SU-DHL-6 (cell line): ENCODE measurements at regions not wholly inside any gene's neighbourhood (a gene's known extent, or its start where the extent isn't known, plus 50 kb on each side); places are given as distances from the start of the nearest gene placed in this dataset.
A peak's percentile ranks its signal among the peaks of the same experiment; 100 is the strongest.

Source experiments
- H2AFZ ChIP-seq: fragments of 200-600 bp; sonication (generic); 2 replicates; pipeline ENCODE4 v1.6.1; 2014; ENCODE audit warnings: low read depth, mild to moderate bottlenecking, moderate library complexity, mixed read lengths, antibody characterized with exemption, low read length; ENCODE audit not compliant: severe bottlenecking
- H3F3A ChIP-seq: fragments of 200-600 bp; shearing (Covaris generic); 2 replicates; pipeline ENCODE4 v1.6.0; 2016; ENCODE audit warnings: antibody characterized with exemption, mild to moderate bottlenecking; ENCODE audit not compliant: insufficient read depth
- H3K27ac ChIP-seq: fragments of 200-600 bp; sonication (generic); 2 replicates; pipeline ENCODE4 v1.5.1; 2016; ENCODE audit warnings: low read depth, mild to moderate bottlenecking, low read length, moderate library complexity, mixed read lengths
- H3K27me3 ChIP-seq: fragments of 200-600 bp; sonication (generic), shearing (Covaris generic); 2 replicates; pipeline ENCODE4 v1.6.0; 2014; ENCODE audit warnings: mild to moderate bottlenecking, low read length
- H3K36me3 ChIP-seq: fragments of 200-600 bp; sonication (generic); 2 replicates; pipeline ENCODE4 v1.6.1; 2014; ENCODE audit warnings: mild to moderate bottlenecking, low read length, mixed read lengths
- H3K4me2 ChIP-seq: fragments of 300-600, 200-600 bp; shearing (Covaris generic), sonication (generic); 2 replicates; pipeline ENCODE4 v1.6.0; 2014; ENCODE audit warnings: low read length, low read depth, mild to moderate bottlenecking; ENCODE audit not compliant: poor library complexity, severe bottlenecking
- H3K4me3 ChIP-seq: fragments of 200-600 bp; sonication (generic); 2 replicates; pipeline ENCODE4 v1.5.1; 2014; ENCODE audit warnings: antibody characterized with exemption, low read length, mild to moderate bottlenecking, mixed read lengths; ENCODE audit not compliant: insufficient read depth, poor library complexity, severe bottlenecking
- H3K79me2 ChIP-seq: fragments of 200-600 bp; sonication (generic); 2 replicates; pipeline ENCODE4 v1.6.1; 2014; ENCODE audit warnings: mild to moderate bottlenecking, low read length, moderate library complexity; ENCODE audit not compliant: insufficient read depth
- H3K9ac ChIP-seq: fragments of 200-600 bp; sonication (generic); 2 replicates; pipeline ENCODE4 v1.7.0; 2014; ENCODE audit warnings: mild to moderate bottlenecking, low read length
- H3K9me2 ChIP-seq: fragments of 200-600 bp; sonication (generic); replicated peaks from 2 replicates; pipeline ENCODE4 v1.6.1; 2014; ENCODE audit warnings: low read length; ENCODE audit not compliant: insufficient read depth
- H3K9me3 ChIP-seq: fragments of 200-600 bp; sonication (generic); 2 replicates; pipeline ENCODE4 v1.6.1; 2014; ENCODE audit warnings: low read length, mixed read lengths; ENCODE audit not compliant: insufficient read depth
- H4K20me1 ChIP-seq: fragments of 200-600 bp; sonication (generic); 2 replicates; pipeline ENCODE4 v1.6.1; 2014; ENCODE audit warnings: low read depth, mild to moderate bottlenecking, antibody characterized with exemption, low read length, moderate library complexity, mixed read lengths
- CTCF ChIP-seq: fragments of 200-600 bp; sonication (generic); IDR thresholded peaks from one replicate; pipeline ENCODE4 v1.5.1; 2017; ENCODE audit warnings: antibody characterized with exemption, mild to moderate bottlenecking, low read length, moderate library complexity; ENCODE audit not compliant: insufficient read depth, poor library complexity, severe bottlenecking
- EZH2phosphoT487 ChIP-seq: fragments of 200-600 bp; sonication (generic), shearing (Covaris generic); conservative IDR thresholded peaks from 2 replicates; pipeline ENCODE4 v1.6.1; 2018; ENCODE audit warnings: mild to moderate bottlenecking, antibody characterized with exemption, low read length, moderate library complexity, mixed read lengths

- H3K9ac ChIP-seq = no peak overlapping the region
- H4K20me1 ChIP-seq = no peaks in the 10 kb centered on the region
- H2AFZ ChIP-seq = no peak overlapping the region
- no peaks in the 10 kb centered on the region for H3K79me2 ChIP-seq
- no peaks in the 10 kb centered on the region for H3K36me3 ChIP-seq
- H3K27me3 ChIP-seq = no peaks in the 10 kb centered on the region
- no peaks in the 10 kb centered on the region for H3K9me2 ChIP-seq
- no peak overlapping the region for H3K27ac ChIP-seq
- no peaks in the 10 kb centered on the region for H3F3A ChIP-seq
- no peaks in the 10 kb centered on the region for H3K9me3 ChIP-seq
- TF ChIP-seq EZH2phosphoT487 (no peak), CTCF (no peak)
- no peak overlapping the region for H3K4me2 ChIP-seq
- no peak overlapping the region for H3K4me3 ChIP-seq
Observed at GRCh38 chr11:112587664-112588063, 327.0 kb upstream of the PLET1 start.

DNA sequence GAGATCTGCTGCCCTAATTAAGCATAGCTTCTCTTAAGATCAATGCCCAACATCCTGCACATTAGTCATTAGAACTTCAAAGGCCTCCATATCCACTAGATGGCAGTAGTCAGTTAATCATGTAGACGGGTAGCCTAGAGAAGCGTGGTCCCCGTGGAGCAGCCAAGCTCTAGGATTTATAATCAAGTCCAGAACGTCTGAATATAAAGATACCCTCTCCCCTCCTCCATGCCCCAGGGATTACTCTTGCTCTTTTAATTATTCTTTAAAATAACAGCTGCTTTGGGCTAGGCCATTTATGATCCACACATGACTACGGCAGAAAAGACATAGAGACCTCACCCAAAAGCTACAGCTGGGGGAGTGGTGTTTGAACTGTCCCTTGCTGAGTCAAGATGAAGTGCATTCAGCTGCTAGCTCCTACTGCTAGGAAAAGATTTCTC lies 327.6 kb upstream of the PLET1 start:
- Histone ChIP-seq H3K9me3 (no peaks in the 10 kb centered on the region), H3K9ac (no peak overlapping the region), H3K4me2 (no peak overlapping the region), H3F3A (no peaks in the 10 kb centered on the region), H3K79me2 (no peaks in the 10 kb centered on the region), H3K4me3 (no peak overlapping the region), H3K27ac (no peak overlapping the region), H3K27me3 (no peaks in the 10 kb centered on the region), H3K36me3 (no peaks in the 10 kb centered on the region), H2AFZ (no peak overlapping the region), H3K9me2 (no peaks in the 10 kb centered on the region), H4K20me1 (no peaks in the 10 kb centered on the region)
- TF ChIP-seq EZH2phosphoT487 (no peak), CTCF (peak; percentile 75)

GRCh38 chr11:112589155-112589554 lies 328.5 kb upstream of the PLET1 start:
- H3K27ac ChIP-seq = no peak overlapping the region
- H3K9me2 ChIP-seq = no peaks in the 10 kb centered on the region
- TF ChIP-seq EZH2phosphoT487 (no peak), CTCF (no peak)
- no peak overlapping the region for H3K4me2 ChIP-seq
- H3K4me3 ChIP-seq = no peak overlapping the region
- H2AFZ ChIP-seq = no peak overlapping the region
- H3K36me3 ChIP-seq = no peaks in the 10 kb centered on the region
- H3F3A ChIP-seq = no peaks in the 10 kb centered on the region
- no peaks in the 10 kb centered on the region for H3K79me2 ChIP-seq
- no peaks in the 10 kb centered on the region for H4K20me1 ChIP-seq
- no peak overlapping the region for H3K9ac ChIP-seq
- H3K9me3 ChIP-seq = no peaks in the 10 kb centered on the region
- no peaks in the 10 kb centered on the region for H3K27me3 ChIP-seq
